Activated naive CD4-positive, alpha-beta T cell (primary cell): ENCODE measurements at regions not wholly inside any gene's neighbourhood (a gene's known extent, or its start where the extent isn't known, plus 50 kb on each side); places are given as distances from the start of the nearest gene placed in this dataset.

ENCODE experiments used
- DNase-seq, 4 experiments: peaks; one replicate each; lab custom pipeline; 2025; lab: John Stamatoyannopoulos, UW

GRCh38 chr13:40505196-40505595 is 161.2 kb downstream of the FOXO1 start:
- no peak for DNase-seq
